ENCODE measurements at regions not wholly inside any gene's neighbourhood (a gene's known extent, or its start where the extent isn't known, plus 50 kb on each side); places are given as distances from the start of the nearest gene placed in this dataset.

DNA sequence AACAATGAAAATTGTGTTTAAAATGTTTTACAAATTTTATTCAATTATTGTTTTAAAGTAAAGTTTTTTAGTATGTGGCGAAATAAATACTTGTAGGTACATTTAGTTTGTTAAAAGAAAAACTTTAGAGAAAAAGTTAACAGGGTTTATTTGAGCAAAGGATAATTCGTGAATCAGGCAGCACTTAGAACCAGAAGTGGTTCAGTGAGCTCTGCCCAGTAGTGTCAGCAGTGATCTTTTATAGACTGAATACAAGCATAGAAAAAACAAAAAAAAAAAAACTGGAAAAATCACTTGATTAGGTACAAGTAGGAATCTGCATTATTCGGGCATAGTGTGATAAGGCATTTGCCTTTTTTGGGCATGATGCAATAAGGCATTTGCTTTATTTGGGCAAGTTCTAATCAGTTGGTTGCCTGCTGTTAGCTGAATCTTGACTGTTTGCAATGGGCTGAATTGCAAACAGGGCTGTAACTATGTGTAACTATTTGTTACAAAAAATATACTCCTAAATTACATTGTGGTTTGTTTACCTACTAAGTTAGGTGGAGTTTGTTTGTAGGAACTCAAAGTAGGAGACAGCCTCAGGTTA is 122.9 kb upstream of the MMS22L start:
- no peak overlapping the region for H3K27ac ChIP-seq
- no peak for ATAC-seq
- no peak for DNase-seq
- H3K36me3 ChIP-seq, result no peaks in the 10 kb centered on the region
- TF ChIP-seq POLR2A (IDR thresholded peaks at IDR 0.05), result no peak
- TF ChIP-seq, protein P1, sequence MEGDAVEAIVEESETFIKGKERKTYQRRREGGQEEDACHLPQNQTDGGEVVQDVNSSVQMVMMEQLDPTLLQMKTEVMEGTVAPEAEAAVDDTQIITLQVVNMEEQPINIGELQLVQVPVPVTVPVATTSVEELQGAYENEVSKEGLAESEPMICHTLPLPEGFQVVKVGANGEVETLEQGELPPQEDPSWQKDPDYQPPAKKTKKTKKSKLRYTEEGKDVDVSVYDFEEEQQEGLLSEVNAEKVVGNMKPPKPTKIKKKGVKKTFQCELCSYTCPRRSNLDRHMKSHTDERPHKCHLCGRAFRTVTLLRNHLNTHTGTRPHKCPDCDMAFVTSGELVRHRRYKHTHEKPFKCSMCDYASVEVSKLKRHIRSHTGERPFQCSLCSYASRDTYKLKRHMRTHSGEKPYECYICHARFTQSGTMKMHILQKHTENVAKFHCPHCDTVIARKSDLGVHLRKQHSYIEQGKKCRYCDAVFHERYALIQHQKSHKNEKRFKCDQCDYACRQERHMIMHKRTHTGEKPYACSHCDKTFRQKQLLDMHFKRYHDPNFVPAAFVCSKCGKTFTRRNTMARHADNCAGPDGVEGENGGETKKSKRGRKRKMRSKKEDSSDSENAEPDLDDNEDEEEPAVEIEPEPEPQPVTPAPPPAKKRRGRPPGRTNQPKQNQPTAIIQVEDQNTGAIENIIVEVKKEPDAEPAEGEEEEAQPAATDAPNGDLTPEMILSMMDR (IDR thresholded peaks at IDR 0.05), result no peak
- intact Hi-C loops (cut with DNase I), result no loop called here
- no peak overlapping the region for H3K4me3 ChIP-seq
- H3K9me3 ChIP-seq, result peaks cover 0 to 8% (median 0%) of the 10 kb centered on the region in 12 donors
- peaks cover 0 to 7% (median 0%) of the 10 kb centered on the region in 12 donors for H3K4me1 ChIP-seq
- no peaks in the 10 kb centered on the region for H3K27me3 ChIP-seq
- WGBS, 4 donors, result 68 to 74% (median 71%) methylated on average over 3 of the region's 3 CpGs

DNA sequence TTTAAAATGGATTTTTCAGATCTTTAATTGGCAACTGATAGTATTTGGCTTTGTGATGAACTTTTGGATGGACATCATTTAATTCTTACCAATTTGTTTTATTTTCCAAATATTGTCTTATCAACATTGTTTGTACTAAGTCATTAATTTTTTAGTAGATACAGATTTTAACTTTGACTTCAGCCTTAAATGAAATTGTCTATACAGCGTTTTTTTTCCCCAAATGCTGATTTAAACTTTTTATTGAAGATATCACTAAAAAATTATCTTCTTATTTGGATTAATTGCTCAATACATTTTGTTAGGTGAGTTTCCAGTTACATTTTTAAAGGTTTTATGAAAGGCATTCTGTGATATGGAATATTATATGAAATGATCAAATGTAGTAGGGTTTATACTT is 123.6 kb upstream of the MMS22L start:
- no peak for DNase-seq
- 79 to 88% (median 85%) methylated on average over 1 of the region's 1 CpG for WGBS, 4 donors
- Histone ChIP-seq H3K4me1 (peaks cover 0 to 2% (median 0%) of the 10 kb centered on the region in 12 donors), H3K27ac (no peak overlapping the region), H3K27me3 (no peaks in the 10 kb centered on the region), H3K36me3 (no peaks in the 10 kb centered on the region), H3K4me3 (no peak overlapping the region), H3K9me3 (peaks cover 0 to 8% (median 0%) of the 10 kb centered on the region in 12 donors)
- intact Hi-C loops (cut with DNase I), result no loop called here
- TF ChIP-seq, protein P1 (IDR thresholded peaks at IDR 0.05), result no peak
- no peak for TF ChIP-seq POLR2A (IDR thresholded peaks at IDR 0.05)
- ATAC-seq, result no peak

DNA sequence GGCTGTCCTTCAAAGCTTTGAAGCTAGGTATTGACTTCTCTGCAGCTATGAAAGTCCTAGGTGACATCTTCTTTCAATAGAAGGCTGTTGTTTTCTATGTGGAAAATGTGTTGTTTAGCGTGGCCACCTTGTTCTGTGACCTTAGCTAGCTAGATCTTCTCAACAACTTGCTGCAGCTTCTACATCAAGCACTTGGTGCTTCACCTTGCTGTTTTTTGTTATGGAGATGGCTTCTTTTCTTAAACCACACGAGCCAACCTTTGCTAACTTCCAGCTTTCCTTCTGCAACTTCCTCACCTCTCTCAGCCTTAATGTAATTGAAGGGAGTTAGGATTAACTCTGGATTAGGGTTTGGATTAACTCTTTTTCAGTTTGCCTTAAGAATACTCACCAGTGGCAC is 128.6 kb upstream of the MMS22L start:
- no peak overlapping the region for H3K27ac ChIP-seq
- 35 to 52% (median 41%) methylated on average over 2 of the region's 2 CpGs for WGBS, 4 donors
- no peak for DNase-seq
- TF ChIP-seq, protein P1 (IDR thresholded peaks at IDR 0.05), result no peak
- TF ChIP-seq POLR2A (IDR thresholded peaks at IDR 0.05), result no peak
- intact Hi-C loops (cut with DNase I), result no loop called here
- H3K4me3 ChIP-seq, result no peak overlapping the region
- H3K4me1 ChIP-seq, result no peaks in the 10 kb centered on the region
- no peaks in the 10 kb centered on the region for H3K27me3 ChIP-seq
- H3K36me3 ChIP-seq, result no peaks in the 10 kb centered on the region
- no peaks in the 10 kb centered on the region for H3K9me3 ChIP-seq
- ATAC-seq, result no peak

DNA sequence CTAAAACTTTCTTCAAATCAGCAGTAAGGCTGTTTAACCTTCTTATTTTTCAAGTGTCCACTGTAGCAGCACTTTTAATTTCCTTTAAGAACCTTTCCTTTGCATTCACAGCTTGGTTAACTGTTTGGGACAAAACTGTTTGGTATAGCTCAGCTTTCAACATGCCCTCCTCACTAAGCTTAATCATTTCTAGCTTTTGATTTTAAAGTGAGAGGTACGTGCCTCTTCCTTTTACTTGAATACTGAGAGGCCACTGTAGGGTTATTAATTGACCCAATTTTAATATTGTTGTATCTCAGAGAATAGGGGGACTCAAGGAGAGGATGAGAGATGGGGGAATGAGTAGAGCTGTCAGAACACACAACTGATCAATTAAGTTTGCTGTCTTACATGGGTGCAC is 129.5 kb upstream of the MMS22L start:
- ATAC-seq, result no peak

More for the DNA sequence above, 129.5 kb upstream of the MMS22L start:
- H3K27ac ChIP-seq, result no peak overlapping the region
- no peaks in the 10 kb centered on the region for H3K36me3 ChIP-seq
- H3K4me3 ChIP-seq, result no peak overlapping the region
- no peaks in the 10 kb centered on the region for H3K27me3 ChIP-seq
- 60 to 76% (median 71%) methylated on average over 1 of the region's 1 CpG for WGBS, 4 donors
- no peaks in the 10 kb centered on the region for H3K4me1 ChIP-seq
- DNase-seq, result no peak
- no peaks in the 10 kb centered on the region for H3K9me3 ChIP-seq
- TF ChIP-seq, protein P1 (IDR thresholded peaks at IDR 0.05), result no peak
- TF ChIP-seq POLR2A (IDR thresholded peaks at IDR 0.05), result no peak
- intact Hi-C loops (cut with DNase I), result no loop called here
